GM23248 (cell line): ENCODE measurements at regions not wholly inside any gene's neighbourhood (a gene's known extent, or its start where the extent isn't known, plus 50 kb on each side); places are given as distances from the start of the nearest gene placed in this dataset.

ENCODE experiments used
- DNase-seq: peaks from one replicate; pipeline ENCODE4 v3.0.0-alpha.2; 2015
- H2AFZ ChIP-seq: fragments of 200-600 bp; sonication (generic); 2 replicates; pipeline ENCODE4 v1.6.1; 2016; ENCODE audit warnings: antibody characterized with exemption
- H3F3A ChIP-seq: fragments of 200-600 bp; sonication (generic); 2 replicates; pipeline ENCODE4 v1.6.1; 2016; ENCODE audit warnings: mild to moderate bottlenecking, antibody characterized with exemption, mixed run types; ENCODE audit not compliant: insufficient read depth
- H3K27ac ChIP-seq: fragments of 200-600 bp; sonication (generic); 2 replicates; pipeline ENCODE4 v1.5.1; 2016; ENCODE audit warnings: mild to moderate bottlenecking
- H3K27me3 ChIP-seq: fragments of 200-600 bp; sonication (generic); replicated peaks from 2 replicates; pipeline ENCODE4 v1.6.1; 2016; ENCODE audit warnings: mild to moderate bottlenecking; ENCODE audit not compliant: insufficient read depth
- H3K36me3 ChIP-seq: fragments of 200-600 bp; sonication (generic); 2 replicates; pipeline ENCODE4 v1.6.1; 2016; ENCODE audit warnings: low read depth, mild to moderate bottlenecking
- H3K4me1 ChIP-seq: fragments of 200-600 bp; sonication (generic); 2 replicates; pipeline ENCODE4 v1.6.1; 2016; ENCODE audit warnings: mild to moderate bottlenecking; ENCODE audit not compliant: insufficient read depth
- H3K4me2 ChIP-seq: fragments of 200-600 bp; sonication (generic); one replicate; pipeline ENCODE4 v1.6.1; 2016; ENCODE audit warnings: mild to moderate bottlenecking; ENCODE audit not compliant: unreplicated experiment
- H3K4me3 ChIP-seq: fragments of 200-600 bp; sonication (generic); 2 replicates; pipeline ENCODE4 v1.5.1; 2016; ENCODE audit warnings: mild to moderate bottlenecking
- H3K79me2 ChIP-seq: fragments of 200-600 bp; sonication (generic); 2 replicates; pipeline ENCODE4 v1.6.1; 2016; ENCODE audit warnings: mild to moderate bottlenecking; ENCODE audit not compliant: insufficient read depth
- H3K9ac ChIP-seq: fragments of 200-600 bp; sonication (generic); 2 replicates; pipeline ENCODE4 v1.6.1; 2016; ENCODE audit warnings: mild to moderate bottlenecking
- H3K9me2 ChIP-seq: fragments of 200-600 bp; sonication (generic); 2 replicates; pipeline ENCODE4 v1.6.1; 2016; ENCODE audit warnings: mixed run types, mild to moderate bottlenecking, moderate library complexity; ENCODE audit not compliant: insufficient read depth
- H3K9me3 ChIP-seq: fragments of 200-600 bp; sonication (generic); one replicate; pipeline ENCODE4 v1.6.1; 2017; ENCODE audit warnings: low read depth
- H4K20me1 ChIP-seq: fragments of 200-600 bp; sonication (generic); 2 replicates; pipeline ENCODE4 v1.6.0; 2016; ENCODE audit not compliant: insufficient read depth
- EZH2 ChIP-seq: fragments of 200-600 bp; sonication (generic); IDR thresholded peaks from 2 replicates; pipeline ENCODE4 v1.6.1; 2018; ENCODE audit warnings: antibody characterized with exemption, mild to moderate bottlenecking; ENCODE audit not compliant: insufficient read depth, poor library complexity, severe bottlenecking
- EZH2phosphoT487 ChIP-seq: fragments of 200-600 bp; sonication (generic); IDR thresholded peaks from 2 replicates; pipeline ENCODE4 v1.6.1; 2018; ENCODE audit warnings: antibody characterized with exemption, moderate library complexity, mild to moderate bottlenecking, low read depth; ENCODE audit not compliant: insufficient read depth
- WGBS, 2 experiments: methylation state at CpG; one replicate each; pipeline ENCODE4 v1.1.6; 2015 to 2017; ENCODE audit warnings: low lambda C conversion rate in 2 of 2, low coverage in 1 of 2; ENCODE audit errors: missing lambda C conversion rate in 2 of 2; 5-methylcytosine and 5-hydroxymethylcytosine counted together
- in situ Hi-C: fragments of 300-500 bp; cut with MboI; formaldehyde crosslinking; loops from 2 replicates; pipeline ENCODE4 v1.15.0; 2020

- Histone ChIP-seq H3K36me3 (no peaks in the 10 kb centered on the region), H3F3A (no peaks in the 10 kb centered on the region)
- 42% methylated on average over 5 of the region's 5 CpGs for WGBS, 2 experiments
Observed at GRCh38 chr11:46181843-46182424, 60.7 kb upstream of the PHF21A start.

GRCh38 chr11:46181387-46181786 lies 60.1 kb upstream of the PHF21A start:
- Histone ChIP-seq H3F3A (no peaks in the 10 kb centered on the region), H3K9ac (no peak overlapping the region), H3K9me3 (no peaks in the 10 kb centered on the region), H3K9me2 (no peaks in the 10 kb centered on the region), H3K27ac (no peak overlapping the region), H3K4me2 (no peak overlapping the region), H4K20me1 (no peaks in the 10 kb centered on the region), H3K4me3 (no peak overlapping the region), H3K79me2 (no peaks in the 10 kb centered on the region), H3K36me3 (no peaks in the 10 kb centered on the region), H3K27me3 (peaks cover 7% of the 10 kb centered on the region; the same call in 1 of the 2 replicates), H3K4me1 (no peaks in the 10 kb centered on the region), H2AFZ (no peak overlapping the region)
- TF ChIP-seq EZH2phosphoT487 (no peak), EZH2 (no peak)
- DNase-seq, result no peak
- WGBS, 2 experiments, result 37 to 38% methylated on average over 1 of the region's 1 CpG
- in situ Hi-C loops, result no loop called here

More at GRCh38 chr11:46181843-46182424, 60.7 kb upstream of the PHF21A start:
- no peak overlapping the region for H3K9ac ChIP-seq
- DNase-seq, result no peak
- no peaks in the 10 kb centered on the region for H4K20me1 ChIP-seq
- in situ Hi-C loops, result no loop called here
- H3K9me2 ChIP-seq, result no peaks in the 10 kb centered on the region
- peaks cover 11% of the 10 kb centered on the region; the same call in 1 of the 2 replicates for H3K27me3 ChIP-seq
- no peak overlapping the region for H3K4me3 ChIP-seq
- H3K9me3 ChIP-seq, result no peaks in the 10 kb centered on the region
- H2AFZ ChIP-seq, result no peak overlapping the region
- H3K27ac ChIP-seq, result no peak overlapping the region
- no peaks in the 10 kb centered on the region for H3K79me2 ChIP-seq
- TF ChIP-seq EZH2 (no peak), EZH2phosphoT487 (no peak)
- H3K4me1 ChIP-seq, result no peaks in the 10 kb centered on the region
- no peak overlapping the region for H3K4me2 ChIP-seq

- 2 to 6% methylated on average over 4 of the region's 4 CpGs for WGBS, 2 experiments
- in situ Hi-C loops, result no loop called here
- no peak for DNase-seq
- Histone ChIP-seq H3F3A (no peaks in the 10 kb centered on the region), H3K27me3 (peaks cover 4% of the 10 kb centered on the region; the same call in 1 of the 2 replicates), H3K27ac (no peak overlapping the region), H3K79me2 (no peaks in the 10 kb centered on the region), H3K36me3 (no peaks in the 10 kb centered on the region), H2AFZ (no peak overlapping the region), H4K20me1 (no peaks in the 10 kb centered on the region), H3K4me2 (no peak overlapping the region), H3K9me2 (no peaks in the 10 kb centered on the region), H3K9me3 (no peaks in the 10 kb centered on the region), H3K4me3 (no peak overlapping the region), H3K4me1 (no peaks in the 10 kb centered on the region), H3K9ac (no peak overlapping the region)
- TF ChIP-seq EZH2phosphoT487, result no peak
- no peak for TF ChIP-seq EZH2
Observed at GRCh38 chr11:46180736-46181135, 59.5 kb upstream of the PHF21A start.

- Histone ChIP-seq H3K4me1 (no peaks in the 10 kb centered on the region), H3K4me3 (no peak overlapping the region), H3F3A (no peaks in the 10 kb centered on the region), H3K27ac (no peak overlapping the region), H3K9me2 (no peaks in the 10 kb centered on the region), H3K36me3 (no peaks in the 10 kb centered on the region), H3K27me3 (peaks cover 10% of the 10 kb centered on the region; the same call in 1 of the 2 replicates), H3K4me2 (no peak overlapping the region), H2AFZ (no peak overlapping the region), H3K79me2 (no peaks in the 10 kb centered on the region), H4K20me1 (no peaks in the 10 kb centered on the region), H3K9me3 (no peaks in the 10 kb centered on the region), H3K9ac (no peak overlapping the region)
- WGBS, 2 experiments, result 70 to 72% methylated on average over 4 of the region's 4 CpGs
- in situ Hi-C loops, result no loop called here
- no peak for TF ChIP-seq EZH2
- TF ChIP-seq EZH2phosphoT487, result no peak
- no peak for DNase-seq
Observed at GRCh38 chr11:46178513-46178912, 57.3 kb upstream of the PHF21A start.

- Histone ChIP-seq H3K9me2 (no peaks in the 10 kb centered on the region), H3K36me3 (no peaks in the 10 kb centered on the region), H3K9me3 (no peaks in the 10 kb centered on the region), H3K27ac (no peak overlapping the region), H3K4me1 (no peaks in the 10 kb centered on the region), H3K27me3 (peaks cover 18% of the 10 kb centered on the region), H4K20me1 (no peaks in the 10 kb centered on the region), H3K4me2 (no peak overlapping the region), H3K4me3 (no peak overlapping the region), H3K9ac (no peak overlapping the region), H3F3A (no peaks in the 10 kb centered on the region), H2AFZ (no peak overlapping the region), H3K79me2 (no peaks in the 10 kb centered on the region)
- DNase-seq, result no peak
- in situ Hi-C loops, result no loop called here
- WGBS, 2 experiments, result 50 to 65% methylated on average over 4 of the region's 4 CpGs
- no peak for TF ChIP-seq EZH2phosphoT487
- TF ChIP-seq EZH2, result no peak
Observed at GRCh38 chr11:46176421-46176820, 55.2 kb upstream of the PHF21A start.
